ENCODE measurements at regions not wholly inside any gene's neighbourhood (a gene's known extent, or its start where the extent isn't known, plus 50 kb on each side); places are given as distances from the start of the nearest gene placed in this dataset.

- CTCF ChIA-PET (ENCODE audit: unreplicated experiment) = no interaction called here
- Histone ChIP-seq H4K20me1 (ENCODE audit: insufficient read depth, low read length) (no peaks in the 10 kb centered on the region), H2AFZ (ENCODE audit: low read length) (no peak overlapping the region), H3K9me2 (ENCODE audit: insufficient read depth, low read length) (no peaks in the 10 kb centered on the region), H3K9me3 (ENCODE audit: low read length) (no peaks in the 10 kb centered on the region), H3K4me2 (ENCODE audit: low read length) (no peak overlapping the region), H3K36me3 (ENCODE audit: insufficient read depth, low read length) (no peaks in the 10 kb centered on the region), H3K79me2 (ENCODE audit: insufficient read depth, low read depth, low read length) (no peaks in the 10 kb centered on the region), H3K4me3 (ENCODE audit: low read depth, low read length, poor library complexity, severe bottlenecking) (no peak overlapping the region), H3K4me1 (ENCODE audit: insufficient read depth, low read length, poor library complexity, severe bottlenecking) (no peaks in the 10 kb centered on the region), H3K27ac (ENCODE audit: low read depth, low read length, poor library complexity, severe bottlenecking) (no peak overlapping the region)
- TF ChIP-seq EZH2phosphoT487 (IDR thresholded peaks at IDR 0.05; ENCODE audit: borderline replicate concordance, low read depth, low read length) (no peak), CTCF (conservative IDR thresholded peaks at IDR 0.05; ENCODE audit: low read length) (no peak)
- intact Hi-C loops (cut with micrococcal nuclease; ENCODE audit: unreplicated experiment) = no loop called here
- DNase-seq (ENCODE audit: low spot score) = no peak
- POLR2A ChIA-PET = interaction anchor here (0.8 kb wide), 1 partner anchor 93 kb away, joined by 4 read pairs; no protein-coding TSS in a partner anchor
- no TSS peak for BruUV-seq (replicated peaks)
These were observed 136.0 kb upstream of the IFNG-AS1 start for GRCh38 chr12:67853204-67853603.

GRCh38 chr12:67854351-67854750 lies 134.9 kb upstream of the IFNG-AS1 start:
- no peaks in the 10 kb centered on the region for H4K20me1 ChIP-seq (ENCODE audit: insufficient read depth, low read length)

GRCh38 chr12:67855103-67855502 lies 134.1 kb upstream of the IFNG-AS1 start:
- TF ChIP-seq CTCF (conservative IDR thresholded peaks at IDR 0.05; ENCODE audit: low read length) = no peak
- TF ChIP-seq EZH2phosphoT487 (IDR thresholded peaks at IDR 0.05; ENCODE audit: borderline replicate concordance, low read depth, low read length) = no peak
- BruUV-seq (replicated peaks) = no TSS peak
- no peak for DNase-seq (ENCODE audit: low spot score)
- Histone ChIP-seq H3K79me2 (ENCODE audit: insufficient read depth, low read depth, low read length) (no peaks in the 10 kb centered on the region), H3K9me2 (ENCODE audit: insufficient read depth, low read length) (no peaks in the 10 kb centered on the region), H3K4me2 (ENCODE audit: low read length) (no peak overlapping the region), H3K4me1 (ENCODE audit: insufficient read depth, low read length, poor library complexity, severe bottlenecking) (no peaks in the 10 kb centered on the region), H3K9me3 (ENCODE audit: low read length) (no peaks in the 10 kb centered on the region), H3K4me3 (ENCODE audit: low read depth, low read length, poor library complexity, severe bottlenecking) (no peak overlapping the region), H3K36me3 (ENCODE audit: insufficient read depth, low read length) (no peaks in the 10 kb centered on the region), H4K20me1 (ENCODE audit: insufficient read depth, low read length) (no peaks in the 10 kb centered on the region), H3K27ac (ENCODE audit: low read depth, low read length, poor library complexity, severe bottlenecking) (no peak overlapping the region), H2AFZ (ENCODE audit: low read length) (no peak overlapping the region)
- ChIA-PET POLR2A (no interaction called here), CTCF (ENCODE audit: unreplicated experiment) (no interaction called here)
- intact Hi-C loops (cut with micrococcal nuclease; ENCODE audit: unreplicated experiment) = no loop called here

More at GRCh38 chr12:67854351-67854750, 134.9 kb upstream of the IFNG-AS1 start:
- Histone ChIP-seq H3K4me2 (ENCODE audit: low read length) (no peak overlapping the region), H2AFZ (ENCODE audit: low read length) (no peak overlapping the region), H3K79me2 (ENCODE audit: insufficient read depth, low read depth, low read length) (no peaks in the 10 kb centered on the region), H3K27ac (ENCODE audit: low read depth, low read length, poor library complexity, severe bottlenecking) (no peak overlapping the region), H3K9me2 (ENCODE audit: insufficient read depth, low read length) (no peaks in the 10 kb centered on the region), H3K36me3 (ENCODE audit: insufficient read depth, low read length) (no peaks in the 10 kb centered on the region), H3K4me1 (ENCODE audit: insufficient read depth, low read length, poor library complexity, severe bottlenecking) (no peaks in the 10 kb centered on the region), H3K4me3 (ENCODE audit: low read depth, low read length, poor library complexity, severe bottlenecking) (no peak overlapping the region), H3K9me3 (ENCODE audit: low read length) (no peaks in the 10 kb centered on the region)
- ChIA-PET CTCF (ENCODE audit: unreplicated experiment) (no interaction called here), POLR2A (no interaction called here)
- TF ChIP-seq EZH2phosphoT487 (IDR thresholded peaks at IDR 0.05; ENCODE audit: borderline replicate concordance, low read depth, low read length) = no peak
- TF ChIP-seq CTCF (conservative IDR thresholded peaks at IDR 0.05; ENCODE audit: low read length) = no peak
- intact Hi-C loops (cut with micrococcal nuclease; ENCODE audit: unreplicated experiment) = no loop called here
- DNase-seq (ENCODE audit: low spot score) = no peak
- BruUV-seq (replicated peaks) = no TSS peak
